ENCODE measurements at regions not wholly inside any gene's neighbourhood (a gene's known extent, or its start where the extent isn't known, plus 50 kb on each side); places are given as distances from the start of the nearest gene placed in this dataset.

DNA sequence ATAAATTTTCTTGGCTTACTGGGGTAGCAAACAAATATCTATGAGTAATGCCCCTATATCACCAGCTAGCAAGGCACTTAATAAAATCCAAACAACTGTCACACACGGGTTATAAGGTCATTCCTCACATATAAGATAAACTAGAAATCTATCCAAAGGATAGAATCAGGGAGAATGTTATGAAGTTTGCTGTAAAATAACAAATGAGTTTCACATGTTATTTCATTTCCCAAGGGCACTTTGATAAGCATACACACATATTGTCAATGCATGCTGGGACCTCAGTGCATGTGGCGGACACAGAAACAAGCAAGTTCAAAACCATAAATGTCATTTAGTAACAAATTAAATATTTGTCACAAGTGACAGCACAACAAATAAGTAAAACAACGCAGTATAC lies 429.4 kb downstream of the GXYLT1 start:
- no peaks in the 10 kb centered on the region for H3K36me3 Mint-ChIP-seq

DNA sequence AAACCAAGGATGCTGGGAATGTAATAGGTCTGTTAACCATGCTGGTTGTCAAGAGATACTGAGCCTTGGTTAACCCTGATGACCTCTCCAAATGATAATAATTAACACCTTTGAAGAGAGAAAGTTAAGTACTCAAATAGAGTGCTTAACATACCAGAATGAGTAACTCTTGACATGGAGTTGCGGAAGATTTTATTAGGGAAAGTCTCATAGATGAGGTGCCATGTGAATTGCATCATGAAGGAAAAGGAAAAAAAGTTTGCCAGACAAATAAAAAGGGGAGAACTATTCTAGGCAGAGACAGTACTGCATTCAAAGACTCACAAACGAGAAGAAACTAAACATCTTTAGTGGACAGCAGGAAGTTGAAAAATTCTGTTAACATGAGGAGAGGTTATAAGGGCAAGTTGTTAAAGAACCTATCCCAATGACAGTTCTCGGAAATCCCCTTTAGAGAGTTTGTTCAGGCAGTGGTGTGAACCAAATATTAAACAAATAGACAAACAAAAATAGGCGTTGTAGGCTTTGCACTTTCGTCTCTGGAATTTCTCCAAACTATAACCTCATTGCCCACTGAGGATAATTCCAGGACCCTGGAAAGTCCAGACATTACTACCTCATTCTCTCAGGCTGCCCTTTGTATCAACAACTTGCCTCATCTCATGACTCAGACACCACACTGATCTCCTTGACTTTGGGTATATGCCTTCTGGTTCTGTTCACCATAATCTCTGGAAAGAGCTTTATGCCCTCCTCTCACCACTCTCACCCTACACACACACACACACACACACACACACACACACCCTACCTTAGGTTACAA lies 435.0 kb downstream of the GXYLT1 start:
- ATAC-seq (ENCODE audit: low read depth) (no peak), DNase-seq (ENCODE audit: low spot score in 2 of 2) (no peak)
- no peaks in the 10 kb centered on the region for H3K36me3 Mint-ChIP-seq
- H3K27me3 Mint-ChIP-seq: peaks cover 1% of the 10 kb centered on the region
- no peak overlapping the region for H3K4me3 Mint-ChIP-seq
- no peak overlapping the region for H3K27ac Mint-ChIP-seq
- peaks cover 2% of the 10 kb centered on the region for H3K9me3 Mint-ChIP-seq
- no peaks in the 10 kb centered on the region for H3K4me1 Mint-ChIP-seq

More for the DNA sequence above, 429.4 kb downstream of the GXYLT1 start:
- Mint-ChIP-seq H3K4me1 (no peaks in the 10 kb centered on the region), H3K27ac (no peak overlapping the region), H3K9me3 (no peaks in the 10 kb centered on the region), H3K27me3 (no peaks in the 10 kb centered on the region), H3K4me3 (no peak overlapping the region)
- no peak for DNase-seq (ENCODE audit: low spot score in 2 of 2)
- ATAC-seq (ENCODE audit: low read depth): no peak

DNA sequence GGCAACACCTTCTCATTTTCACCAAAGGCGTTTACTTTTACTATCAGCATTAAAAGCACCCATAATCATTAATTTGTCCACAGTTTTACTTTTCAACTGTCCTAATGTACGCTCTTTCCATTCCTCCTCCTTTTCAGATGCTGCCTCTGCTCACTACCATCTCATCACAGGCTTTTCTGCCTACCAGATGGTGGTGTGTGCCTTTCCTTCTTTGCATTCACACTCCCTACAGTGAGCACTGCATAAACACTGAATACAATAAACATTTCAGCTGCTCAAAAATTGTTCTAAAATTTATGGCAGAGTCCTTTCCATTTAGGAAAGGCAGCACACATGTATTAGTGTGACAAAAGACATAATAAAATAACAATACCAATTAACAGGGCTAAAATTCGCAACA lies 435.7 kb downstream of the GXYLT1 start:
- no peak overlapping the region for H3K27ac Mint-ChIP-seq
- no peak for DNase-seq (ENCODE audit: low spot score in 2 of 2)
- H3K4me1 Mint-ChIP-seq: no peaks in the 10 kb centered on the region
- no peak for ATAC-seq (ENCODE audit: low read depth)
- H3K9me3 Mint-ChIP-seq: peaks cover 2% of the 10 kb centered on the region
- peaks cover 1% of the 10 kb centered on the region for H3K27me3 Mint-ChIP-seq
- H3K36me3 Mint-ChIP-seq: no peaks in the 10 kb centered on the region
- no peak overlapping the region for H3K4me3 Mint-ChIP-seq

DNA sequence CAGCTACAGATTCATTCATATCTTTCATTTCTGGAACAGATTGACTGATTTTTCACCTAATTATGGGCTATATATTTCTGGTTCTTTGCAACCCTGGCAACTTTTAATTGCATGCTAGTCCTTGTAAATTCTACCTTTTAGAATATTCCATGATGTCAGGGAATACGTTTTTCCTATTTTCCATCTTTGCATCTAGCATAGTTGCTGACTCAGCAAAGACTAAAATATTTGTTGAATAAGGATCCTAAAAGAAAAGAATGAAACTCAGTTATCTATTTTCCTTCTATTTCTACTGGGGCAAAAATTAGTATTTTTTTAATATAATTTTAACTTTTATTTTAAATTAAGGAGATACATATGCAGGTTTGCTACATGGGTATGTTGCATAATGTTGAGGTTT lies 438.3 kb downstream of the GXYLT1 start:
- no peak overlapping the region for H3K4me3 Mint-ChIP-seq
- H3K36me3 Mint-ChIP-seq: no peaks in the 10 kb centered on the region
- H3K4me1 Mint-ChIP-seq: no peaks in the 10 kb centered on the region
- no peak for ATAC-seq (ENCODE audit: low read depth)
- H3K9me3 Mint-ChIP-seq: peaks cover 4% of the 10 kb centered on the region
- H3K27ac Mint-ChIP-seq: no peak overlapping the region
- no peak for DNase-seq (ENCODE audit: low spot score in 2 of 2)
- H3K27me3 Mint-ChIP-seq: peaks cover 3% of the 10 kb centered on the region

DNA sequence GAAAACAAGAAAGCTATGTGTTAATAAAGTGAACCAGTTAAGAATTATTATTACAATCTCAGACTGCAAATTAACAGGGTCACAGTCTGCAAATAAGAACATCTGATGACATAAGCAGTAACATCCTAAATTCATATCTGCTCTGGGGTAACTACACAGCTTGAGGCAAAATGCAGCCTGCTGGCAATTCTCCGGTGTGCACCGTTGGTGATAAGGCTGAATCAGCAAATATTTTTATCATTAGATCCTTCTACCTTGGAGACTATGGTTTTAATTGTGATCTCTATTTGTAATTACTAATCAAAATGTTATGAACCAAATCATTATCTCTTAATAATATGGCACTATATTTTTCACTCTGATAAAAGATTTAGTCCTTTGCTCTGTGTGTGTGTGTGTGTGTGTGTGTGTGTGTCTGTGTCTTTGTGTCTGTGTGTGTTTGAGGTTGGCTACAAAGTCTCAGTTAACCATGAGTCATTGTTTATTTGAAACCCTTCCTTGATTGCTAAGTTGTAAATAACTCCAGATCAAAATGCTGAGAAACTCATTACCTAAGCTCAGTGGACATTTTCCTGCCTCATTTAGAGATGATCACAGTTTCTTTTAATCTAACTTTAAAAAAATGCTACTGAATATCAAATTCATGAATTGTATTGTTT lies 442.6 kb downstream of the GXYLT1 start:
- Mint-ChIP-seq H3K27me3 (peaks cover 2% of the 10 kb centered on the region), H3K9me3 (peaks cover 5% of the 10 kb centered on the region), H3K27ac (no peak overlapping the region), H3K36me3 (no peaks in the 10 kb centered on the region), H3K4me1 (no peaks in the 10 kb centered on the region), H3K4me3 (no peak overlapping the region)
- ATAC-seq (ENCODE audit: low read depth): no peak
- no peak for DNase-seq (ENCODE audit: low spot score in 2 of 2)

DNA sequence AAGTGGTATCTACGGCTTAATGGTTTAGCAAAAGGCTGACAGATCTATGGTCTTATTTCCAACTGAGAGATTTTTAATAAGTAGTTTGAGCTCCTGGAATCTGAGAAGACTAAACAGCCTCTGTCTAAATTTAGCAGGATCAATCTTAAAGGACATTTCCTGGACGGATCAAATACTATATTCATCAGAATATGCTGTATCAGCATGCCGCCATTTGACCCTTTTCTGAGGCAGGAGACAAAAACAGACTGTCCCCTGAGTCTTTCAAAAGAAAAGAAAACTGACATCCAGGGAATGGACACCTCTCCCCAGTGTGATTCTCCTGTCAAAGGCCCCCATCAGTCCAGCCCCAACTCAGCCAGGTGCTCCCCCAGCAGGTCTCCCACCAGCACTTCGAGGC lies 443.7 kb downstream of the GXYLT1 start:
- Mint-ChIP-seq H3K27ac (no peak overlapping the region), H3K4me3 (no peak overlapping the region), H3K9me3 (peaks cover 3% of the 10 kb centered on the region), H3K27me3 (peaks cover 2% of the 10 kb centered on the region), H3K36me3 (no peaks in the 10 kb centered on the region), H3K4me1 (no peaks in the 10 kb centered on the region)
- no peak for ATAC-seq (ENCODE audit: low read depth)
- no peak for DNase-seq (ENCODE audit: low spot score in 2 of 2)

DNA sequence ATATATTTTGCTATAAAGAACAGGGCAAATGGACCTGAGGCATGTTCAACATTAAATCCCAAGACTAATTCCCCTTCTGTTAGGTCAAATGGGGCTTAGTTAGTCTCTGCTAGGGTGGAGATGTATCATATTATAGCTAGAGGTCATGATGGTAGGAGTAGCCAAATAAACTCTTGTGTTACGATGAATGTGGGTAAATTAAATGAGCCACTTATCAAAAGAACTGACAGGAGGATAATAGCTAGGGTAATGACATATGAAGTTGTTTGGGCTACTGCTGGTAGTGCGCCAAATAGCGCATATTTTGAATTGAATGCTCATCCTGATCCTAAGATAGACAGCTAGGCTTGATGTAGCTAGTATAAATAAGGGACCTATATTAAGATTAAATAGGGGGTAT lies 445.0 kb downstream of the GXYLT1 start:
- ATAC-seq (ENCODE audit: low read depth) (no peak), DNase-seq (ENCODE audit: low spot score in 2 of 2) (no peak)
- H3K9me3 Mint-ChIP-seq: peaks cover 3% of the 10 kb centered on the region
- no peaks in the 10 kb centered on the region for H3K4me1 Mint-ChIP-seq
- peaks cover 2% of the 10 kb centered on the region for H3K27me3 Mint-ChIP-seq
- no peak overlapping the region for H3K4me3 Mint-ChIP-seq
- no peaks in the 10 kb centered on the region for H3K36me3 Mint-ChIP-seq
- H3K27ac Mint-ChIP-seq: no peak overlapping the region

DNA sequence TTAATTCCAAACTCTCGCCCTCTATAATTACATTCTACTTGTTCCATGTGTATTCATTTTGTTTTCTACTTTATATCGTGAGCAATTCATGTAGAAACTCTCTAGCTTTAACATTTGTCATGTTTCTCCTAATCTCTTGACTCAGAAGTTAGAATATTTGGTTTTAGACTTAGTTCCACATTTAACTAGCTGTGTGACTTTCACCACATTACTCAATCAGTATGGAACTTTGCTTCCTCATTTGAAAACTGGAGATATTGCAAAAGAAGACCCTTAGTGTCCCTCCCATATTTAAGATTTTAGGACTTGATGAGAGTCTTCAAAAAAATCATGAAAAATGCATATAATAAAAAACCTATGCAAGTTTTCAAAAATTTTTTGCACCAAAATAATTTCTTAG lies 447.5 kb downstream of the GXYLT1 start:
- no peak overlapping the region for H3K4me3 Mint-ChIP-seq
- peaks cover 1% of the 10 kb centered on the region for H3K9me3 Mint-ChIP-seq
- no peak for ATAC-seq (ENCODE audit: low read depth)
- no peaks in the 10 kb centered on the region for H3K36me3 Mint-ChIP-seq
- DNase-seq (ENCODE audit: low spot score in 2 of 2): no peak
- H3K4me1 Mint-ChIP-seq: no peaks in the 10 kb centered on the region
- H3K27ac Mint-ChIP-seq: no peak overlapping the region
- no peaks in the 10 kb centered on the region for H3K27me3 Mint-ChIP-seq

DNA sequence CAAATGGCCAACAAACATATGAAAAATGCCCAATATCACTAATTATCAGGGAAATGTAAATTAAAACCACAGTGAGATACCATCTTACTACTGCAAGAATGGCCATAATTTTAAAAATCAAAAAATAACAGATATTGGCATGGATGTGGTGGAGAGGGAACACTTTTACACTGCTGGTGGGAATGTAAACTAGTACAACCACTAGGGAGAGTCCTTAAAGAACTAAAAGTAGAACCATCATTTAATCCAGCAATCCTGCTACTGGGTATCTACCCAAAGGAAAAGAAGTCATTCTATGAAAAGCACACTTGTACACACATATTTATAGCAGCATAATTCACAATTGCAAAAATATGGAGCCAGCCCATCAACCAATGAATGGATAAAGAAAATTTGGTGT lies 459.7 kb downstream of the GXYLT1 start:
- ATAC-seq (ENCODE audit: low read depth): no peak
- no peaks in the 10 kb centered on the region for H3K4me1 Mint-ChIP-seq
- no peak overlapping the region for H3K4me3 Mint-ChIP-seq
- H3K27ac Mint-ChIP-seq: no peak overlapping the region
- no peaks in the 10 kb centered on the region for H3K9me3 Mint-ChIP-seq
- no peaks in the 10 kb centered on the region for H3K36me3 Mint-ChIP-seq
- DNase-seq (ENCODE audit: low spot score in 2 of 2): no peak
- H3K27me3 Mint-ChIP-seq: peaks cover 4% of the 10 kb centered on the region

DNA sequence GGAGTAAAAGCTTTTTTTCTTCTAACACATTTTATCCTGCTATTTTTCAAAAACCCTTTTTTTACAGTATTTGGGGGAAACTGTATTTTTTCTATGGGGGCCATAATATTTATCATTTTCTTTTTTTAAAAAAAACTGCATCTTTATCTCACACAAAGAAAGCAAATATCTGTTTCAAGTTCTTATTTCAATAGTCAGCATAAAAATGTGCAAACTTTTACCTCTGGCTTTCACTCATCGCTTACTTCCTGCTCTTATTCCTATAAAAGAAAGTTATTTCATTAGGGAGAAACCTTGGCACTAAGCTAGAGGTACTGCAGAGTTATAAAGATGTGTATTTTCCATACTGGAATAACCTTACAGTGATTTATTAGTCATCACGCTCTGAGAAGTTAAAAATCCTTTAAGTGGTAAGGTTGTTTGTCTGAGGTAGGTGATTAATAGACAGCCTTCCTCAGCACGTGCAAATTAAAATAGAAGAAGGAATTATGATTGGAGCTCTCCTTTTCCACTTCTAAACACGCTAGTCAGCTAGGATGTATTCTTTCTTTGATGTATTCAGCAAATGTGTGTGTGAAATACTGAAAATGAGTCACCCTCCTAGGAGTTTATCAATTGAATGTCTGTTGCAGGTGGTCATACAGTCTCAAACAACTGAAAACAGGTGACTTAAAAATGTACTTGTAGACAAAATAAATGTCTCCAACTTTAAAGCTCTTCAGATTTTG lies 461.0 kb downstream of the GXYLT1 start:
- Mint-ChIP-seq H3K27me3 (peaks cover 4% of the 10 kb centered on the region), H3K27ac (no peak overlapping the region), H3K4me3 (no peak overlapping the region), H3K36me3 (no peaks in the 10 kb centered on the region), H3K4me1 (no peaks in the 10 kb centered on the region), H3K9me3 (peaks cover under 1% of the 10 kb centered on the region)
- no peak for ATAC-seq (ENCODE audit: low read depth)
- DNase-seq (ENCODE audit: low spot score in 2 of 2): no peak

DNA sequence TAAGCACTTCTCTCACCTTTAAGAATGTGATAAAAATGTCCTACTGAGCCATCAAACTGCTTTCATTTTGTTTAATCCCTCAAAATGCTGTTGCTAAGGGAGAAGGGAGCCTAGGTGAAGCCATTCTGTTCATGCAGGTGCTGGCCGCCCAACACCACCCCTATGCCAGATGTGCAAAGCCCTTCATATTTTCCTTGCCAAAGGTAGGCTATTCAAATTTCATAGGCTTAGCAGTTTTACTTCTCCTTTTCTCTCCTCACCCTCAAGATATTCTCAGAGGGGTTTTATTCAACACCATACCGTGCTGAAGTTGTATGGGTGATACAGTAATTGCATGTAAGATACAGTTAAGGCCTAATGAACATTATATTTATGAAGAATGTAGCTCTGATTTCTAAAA lies 461.7 kb downstream of the GXYLT1 start:
- ATAC-seq (ENCODE audit: low read depth): peak; percentile 60
- H3K27me3 Mint-ChIP-seq: peaks cover 4% of the 10 kb centered on the region

DNA sequence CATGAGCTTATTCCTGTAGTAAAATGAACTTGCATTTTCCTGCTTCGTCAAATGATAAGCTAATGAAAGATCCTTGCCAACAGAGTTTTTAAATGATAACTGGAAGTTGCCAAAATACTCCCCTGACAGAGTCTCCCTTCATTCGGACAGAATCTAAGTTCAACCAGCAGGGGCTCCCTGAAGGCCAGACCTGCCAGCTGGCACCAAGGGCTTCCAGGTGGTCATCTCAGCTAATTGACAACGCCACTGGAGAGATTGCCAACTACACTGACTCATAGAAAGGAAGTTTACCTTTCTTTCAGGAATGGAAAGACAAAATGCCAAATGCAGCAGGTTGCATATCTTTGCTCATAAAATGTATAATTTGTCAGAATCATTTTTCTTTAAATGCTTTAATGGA lies 462.8 kb downstream of the GXYLT1 start:
- ATAC-seq (ENCODE audit: low read depth): no peak
- Mint-ChIP-seq H3K27me3 (peaks cover 4% of the 10 kb centered on the region), H3K36me3 (no peaks in the 10 kb centered on the region), H3K4me3 (no peak overlapping the region), H3K9me3 (peaks cover 4% of the 10 kb centered on the region), H3K4me1 (no peaks in the 10 kb centered on the region), H3K27ac (no peak overlapping the region)
- DNase-seq (ENCODE audit: low spot score in 2 of 2): no peak

More for the DNA sequence above, 461.7 kb downstream of the GXYLT1 start:
- no peak overlapping the region for H3K4me3 Mint-ChIP-seq
- H3K36me3 Mint-ChIP-seq: no peaks in the 10 kb centered on the region
- DNase-seq (ENCODE audit: low spot score in 2 of 2): no peak
- no peak overlapping the region for H3K27ac Mint-ChIP-seq
- peaks cover 4% of the 10 kb centered on the region for H3K9me3 Mint-ChIP-seq
- no peaks in the 10 kb centered on the region for H3K4me1 Mint-ChIP-seq

DNA sequence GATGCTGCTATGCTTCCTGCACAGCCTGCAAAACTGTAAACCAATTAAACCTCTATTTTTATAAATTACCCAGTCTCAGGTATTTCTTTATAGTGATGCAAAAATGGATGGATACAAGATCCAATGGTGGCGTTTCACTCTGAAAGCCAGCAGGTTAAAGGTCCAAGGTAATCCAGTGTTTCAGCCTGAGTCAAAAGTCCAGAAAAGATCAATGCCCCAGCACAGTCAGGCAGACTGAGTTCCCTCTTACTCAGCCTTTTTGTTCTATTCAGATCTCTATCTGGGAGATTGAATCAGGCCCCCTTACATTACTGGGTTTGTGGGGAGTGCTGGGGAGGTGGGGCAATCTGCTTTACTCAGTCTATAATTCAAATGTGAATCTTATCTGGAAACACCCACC lies 464.5 kb downstream of the GXYLT1 start:
- Mint-ChIP-seq H3K27ac (no peak overlapping the region), H3K4me3 (no peak overlapping the region), H3K27me3 (peaks cover 4% of the 10 kb centered on the region), H3K4me1 (no peaks in the 10 kb centered on the region), H3K9me3 (peaks cover 4% of the 10 kb centered on the region), H3K36me3 (no peaks in the 10 kb centered on the region)
- DNase-seq (ENCODE audit: low spot score in 2 of 2): no peak
- ATAC-seq (ENCODE audit: low read depth): no peak

DNA sequence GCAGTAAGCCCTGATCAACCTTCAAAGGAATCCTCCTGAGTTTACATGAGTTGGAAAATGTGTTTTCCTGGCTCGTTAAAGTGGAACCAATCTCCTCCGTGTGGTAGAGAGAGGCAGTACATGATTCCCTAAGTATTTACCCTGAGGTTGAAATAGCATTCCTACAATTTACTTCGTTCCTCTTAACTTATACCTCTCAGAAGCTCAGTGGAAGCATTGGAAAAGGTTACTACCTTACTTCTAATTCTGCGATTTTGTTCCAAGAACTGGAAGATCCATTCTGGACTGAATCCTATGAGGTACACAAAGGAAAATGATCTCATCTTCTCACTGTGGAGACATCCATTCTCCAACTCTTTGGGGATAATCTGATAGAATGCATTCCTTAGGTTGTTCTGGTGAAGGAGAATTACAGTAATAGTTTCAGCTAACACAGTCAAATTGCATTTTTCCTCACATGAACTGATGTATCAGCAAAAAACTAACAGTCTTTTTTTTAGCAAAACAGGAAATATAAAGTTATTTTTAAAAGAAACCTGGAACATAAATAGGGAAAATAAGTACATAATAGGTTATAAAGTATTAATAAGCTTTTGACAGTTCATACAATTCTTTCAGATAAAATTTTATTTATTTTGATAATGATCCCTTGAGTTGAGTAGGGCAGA lies 475.6 kb downstream of the PDZRN4 start:
- peaks cover 9% of the 10 kb centered on the region for H3K9me3 Mint-ChIP-seq
- no peak overlapping the region for H3K27ac Mint-ChIP-seq
- H3K4me3 Mint-ChIP-seq: no peak overlapping the region
- H3K36me3 Mint-ChIP-seq: no peaks in the 10 kb centered on the region
- DNase-seq (ENCODE audit: low spot score in 2 of 2) (no peak), ATAC-seq (ENCODE audit: low read depth) (no peak)
- no peaks in the 10 kb centered on the region for H3K4me1 Mint-ChIP-seq
- H3K27me3 Mint-ChIP-seq: no peaks in the 10 kb centered on the region
